ENCODE measurements at regions not wholly inside any gene's neighbourhood (a gene's known extent, or its start where the extent isn't known, plus 50 kb on each side); places are given as distances from the start of the nearest gene placed in this dataset.

DNA sequence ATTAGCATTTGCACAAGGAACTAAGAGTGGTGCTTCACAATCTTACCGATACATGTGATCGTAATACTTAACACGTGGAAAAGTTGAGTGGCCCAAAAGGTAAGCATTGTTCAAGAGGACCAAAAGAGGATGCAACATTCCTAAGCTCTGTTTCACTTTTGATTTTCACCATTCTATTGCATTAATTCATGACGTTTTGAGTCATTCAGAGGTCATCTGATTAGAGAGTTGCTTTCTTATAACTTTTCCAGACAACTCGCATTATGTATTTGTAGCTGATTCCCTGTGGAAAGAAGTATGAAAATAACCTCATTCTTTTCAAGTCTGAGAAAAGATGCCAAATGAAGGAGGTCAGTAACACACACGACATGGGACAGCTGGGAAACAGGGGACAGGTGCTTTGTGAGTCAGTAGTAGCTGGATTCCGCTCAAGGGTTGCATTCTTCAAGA is 344.4 kb downstream of the RND3 start:
- no peak overlapping the region for H3K27ac ChIP-seq
- H3K4me3 ChIP-seq = no peak overlapping the region
- H3K36me3 ChIP-seq = no peaks in the 10 kb centered on the region
- no peaks in the 10 kb centered on the region for H3K27me3 ChIP-seq
- TF ChIP-seq POLR2AphosphoS5 (IDR thresholded peaks at IDR 0.05) (no peak), POLR2A (IDR thresholded peaks at IDR 0.05) (no peak), EP300 (IDR thresholded peaks at IDR 0.05) (no peak)
- TF ChIP-seq, protein P1, sequence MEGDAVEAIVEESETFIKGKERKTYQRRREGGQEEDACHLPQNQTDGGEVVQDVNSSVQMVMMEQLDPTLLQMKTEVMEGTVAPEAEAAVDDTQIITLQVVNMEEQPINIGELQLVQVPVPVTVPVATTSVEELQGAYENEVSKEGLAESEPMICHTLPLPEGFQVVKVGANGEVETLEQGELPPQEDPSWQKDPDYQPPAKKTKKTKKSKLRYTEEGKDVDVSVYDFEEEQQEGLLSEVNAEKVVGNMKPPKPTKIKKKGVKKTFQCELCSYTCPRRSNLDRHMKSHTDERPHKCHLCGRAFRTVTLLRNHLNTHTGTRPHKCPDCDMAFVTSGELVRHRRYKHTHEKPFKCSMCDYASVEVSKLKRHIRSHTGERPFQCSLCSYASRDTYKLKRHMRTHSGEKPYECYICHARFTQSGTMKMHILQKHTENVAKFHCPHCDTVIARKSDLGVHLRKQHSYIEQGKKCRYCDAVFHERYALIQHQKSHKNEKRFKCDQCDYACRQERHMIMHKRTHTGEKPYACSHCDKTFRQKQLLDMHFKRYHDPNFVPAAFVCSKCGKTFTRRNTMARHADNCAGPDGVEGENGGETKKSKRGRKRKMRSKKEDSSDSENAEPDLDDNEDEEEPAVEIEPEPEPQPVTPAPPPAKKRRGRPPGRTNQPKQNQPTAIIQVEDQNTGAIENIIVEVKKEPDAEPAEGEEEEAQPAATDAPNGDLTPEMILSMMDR (IDR thresholded peaks at IDR 0.05) = no peak
- 60 to 78% (median 73%) methylated on average over 7 of the region's 7 CpGs for WGBS, 5 donors
- no peaks in the 10 kb centered on the region for H3K4me1 ChIP-seq
- intact Hi-C loops (cut with DNase I; ENCODE audit: low total_unique reads) = no loop called here
- DNase-seq = no peak
- H3K9me3 ChIP-seq = peaks cover 0 to 25% (median 15%) of the 10 kb centered on the region in 4 donors

DNA sequence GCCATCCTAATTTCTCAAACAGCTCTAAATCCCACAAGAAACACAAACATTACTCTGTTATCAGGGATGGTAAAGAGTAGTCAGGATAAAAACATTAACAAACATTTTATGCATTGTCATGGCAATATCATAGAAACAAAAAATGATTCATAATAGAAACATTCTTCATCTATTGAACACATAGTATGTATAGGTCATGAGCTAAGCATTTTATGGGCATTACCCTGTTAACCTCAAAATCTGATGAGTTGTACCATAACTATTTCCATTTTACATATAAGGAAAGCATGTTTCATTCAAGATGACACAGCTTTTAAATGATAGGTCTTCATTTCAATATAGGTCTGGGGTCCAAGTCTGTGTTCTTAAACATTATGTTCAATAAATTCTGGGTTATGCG is 344.9 kb downstream of the RND3 start:
- TF ChIP-seq EP300 (IDR thresholded peaks at IDR 0.05) (no peak), POLR2A (IDR thresholded peaks at IDR 0.05) (no peak), POLR2AphosphoS5 (IDR thresholded peaks at IDR 0.05) (no peak)
- TF ChIP-seq, protein P1 (IDR thresholded peaks at IDR 0.05) = no peak
- Histone ChIP-seq H3K36me3 (no peaks in the 10 kb centered on the region), H3K9me3 (peaks cover 0 to 22% (median 15%) of the 10 kb centered on the region in 4 donors), H3K4me3 (no peak overlapping the region), H3K27me3 (no peaks in the 10 kb centered on the region), H3K27ac (no peak overlapping the region), H3K4me1 (no peaks in the 10 kb centered on the region)
- 92 to 98% (median 96%) methylated on average over 1 of the region's 1 CpG for WGBS, 5 donors
- intact Hi-C loops (cut with DNase I; ENCODE audit: low total_unique reads) = no loop called here
- DNase-seq = no peak

DNA sequence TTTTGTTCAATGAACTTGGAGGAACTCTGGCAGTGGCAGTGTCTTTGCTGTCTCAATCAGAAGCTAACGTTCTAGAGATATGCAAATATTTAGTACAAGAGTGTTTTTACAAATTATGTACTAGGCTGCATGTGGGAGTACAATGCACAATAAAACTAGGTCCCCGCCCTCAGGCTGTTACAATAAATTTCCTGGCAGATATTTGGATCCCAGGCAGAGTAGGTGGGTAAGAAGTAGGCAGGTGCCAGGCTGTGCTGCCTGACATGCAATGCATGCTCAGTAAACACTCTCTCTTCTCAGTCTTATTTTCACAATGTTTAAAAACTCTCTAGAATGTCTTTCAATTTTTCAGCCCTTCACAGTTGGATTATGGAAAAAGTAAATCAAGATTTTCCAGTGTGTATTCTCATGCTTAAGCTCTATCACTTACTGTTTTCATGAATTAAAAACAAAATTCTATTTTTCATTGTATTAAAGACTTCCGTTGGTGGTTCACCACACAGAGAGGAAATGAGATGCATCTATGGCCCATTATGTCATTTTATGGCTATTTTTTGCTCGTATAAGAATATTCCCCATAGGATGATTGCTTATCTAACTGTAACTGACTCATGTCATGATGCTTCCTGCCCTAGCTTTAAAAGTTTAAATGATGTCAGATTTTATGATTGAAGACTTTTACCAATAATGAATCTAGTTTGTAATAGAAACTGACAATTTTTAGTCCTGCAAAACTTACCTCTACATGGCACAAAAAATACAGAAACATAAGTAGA is 346.1 kb downstream of the RND3 start:
- H3K4me3 ChIP-seq = no peak overlapping the region
- 33 to 42% (median 37%) methylated on average over 4 of the region's 4 CpGs for WGBS, 5 donors
- no peaks in the 10 kb centered on the region for H3K36me3 ChIP-seq
- intact Hi-C loops (cut with DNase I; ENCODE audit: low total_unique reads) = no loop called here
- no peak overlapping the region for H3K27ac ChIP-seq
- H3K4me1 ChIP-seq = no peaks in the 10 kb centered on the region
- no peaks in the 10 kb centered on the region for H3K27me3 ChIP-seq
- no peak for DNase-seq
- H3K9me3 ChIP-seq = peaks cover 0 to 10% (median 5%) of the 10 kb centered on the region in 4 donors
- no peak for TF ChIP-seq POLR2A (IDR thresholded peaks at IDR 0.05)
- TF ChIP-seq POLR2AphosphoS5 (IDR thresholded peaks at IDR 0.05) = no peak
- TF ChIP-seq, protein P1 (IDR thresholded peaks at IDR 0.05) = no peak
- TF ChIP-seq EP300 (IDR thresholded peaks at IDR 0.05) = no peak

DNA sequence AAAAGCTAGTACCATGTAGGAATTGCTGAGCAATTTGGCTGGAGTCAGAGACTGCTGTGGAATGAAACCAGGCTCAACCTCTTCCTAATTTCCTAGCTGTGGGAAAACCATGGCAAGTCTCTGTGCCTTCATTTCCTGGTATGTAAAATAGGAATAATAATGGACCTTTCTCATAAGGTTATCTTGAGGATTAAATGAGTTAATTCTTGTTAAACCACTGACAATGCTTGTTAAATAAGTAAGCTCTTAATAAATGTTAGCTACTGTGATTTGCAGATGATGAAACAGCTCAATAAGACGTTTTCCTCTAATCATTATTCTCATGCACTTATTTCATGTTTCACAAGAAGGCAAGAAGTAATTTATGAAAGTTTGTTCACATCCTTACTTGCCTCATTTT is 346.7 kb downstream of the RND3 start:
- TF ChIP-seq POLR2AphosphoS5 (IDR thresholded peaks at IDR 0.05) (no peak), POLR2A (IDR thresholded peaks at IDR 0.05) (no peak), EP300 (IDR thresholded peaks at IDR 0.05) (no peak)
- TF ChIP-seq, protein P1 (IDR thresholded peaks at IDR 0.05) = no peak
- Histone ChIP-seq H3K4me3 (no peak overlapping the region), H3K4me1 (no peaks in the 10 kb centered on the region), H3K27me3 (no peaks in the 10 kb centered on the region), H3K27ac (no peak overlapping the region), H3K9me3 (peaks cover 0 to 4% (median under 1%) of the 10 kb centered on the region in 4 donors), H3K36me3 (no peaks in the 10 kb centered on the region)
- DNase-seq = no peak
- 21 to 48% (median 40%) methylated on average over 1 of the region's 1 CpG for WGBS, 5 donors
- intact Hi-C loops (cut with DNase I; ENCODE audit: low total_unique reads) = no loop called here

All from stomach (tissue), 8 donors.